GM19467 (cell line): ENCODE measurements at regions not wholly inside any gene's neighbourhood (a gene's known extent, or its start where the extent isn't known, plus 50 kb on each side); places are given as distances from the start of the nearest gene placed in this dataset.
"Not testable (repeated sequence)": the region's sequence is repeated elsewhere in the genome, so short reads cannot be mapped to it uniquely, and the experiment has no call there.

Experiments
- ATAC-seq: cut with Tn5 transposase; IDR thresholded peaks from one replicate; pipeline ENCODE4 v1.9.1; 2021; ENCODE audit warnings: mild to moderate bottlenecking, moderate library complexity; ENCODE audit not compliant: unreplicated experiment

GRCh38 chr11:23797624-23798419 lies 699.0 kb upstream of the LUZP2 start:
- ATAC-seq, result no peak

GRCh38 chr11:23834306-23834705 lies 662.5 kb upstream of the LUZP2 start:
- not testable (repeated sequence) for ATAC-seq

- ATAC-seq, result no peak
These were observed 659.9 kb upstream of the LUZP2 start for GRCh38 chr11:23836981-23837380.

- ATAC-seq, result no peak
These were observed 656.0 kb upstream of the LUZP2 start for GRCh38 chr11:23840872-23841271.

GRCh38 chr11:23846902-23847422 lies 649.9 kb upstream of the LUZP2 start:
- ATAC-seq, result no peak

- ATAC-seq, result no peak
These were observed 645.6 kb upstream of the LUZP2 start for GRCh38 chr11:23851216-23851615.

GRCh38 chr11:23856654-23857053 lies 640.2 kb upstream of the LUZP2 start:
- ATAC-seq, result no peak

- ATAC-seq, result no peak
These were observed 637.8 kb upstream of the LUZP2 start for GRCh38 chr11:23859087-23859486.

- ATAC-seq, result no peak
These were observed 635.2 kb upstream of the LUZP2 start for GRCh38 chr11:23861615-23862014.

GRCh38 chr11:23865341-23865975 lies 631.4 kb upstream of the LUZP2 start:
- ATAC-seq, result no peak

- no peak for ATAC-seq
These were observed 630.2 kb upstream of the LUZP2 start for GRCh38 chr11:23866641-23867040.

GRCh38 chr11:23869671-23870070 lies 627.2 kb upstream of the LUZP2 start:
- no peak for ATAC-seq

GRCh38 chr11:23873406-23873805 lies 623.4 kb upstream of the LUZP2 start:
- no peak for ATAC-seq

GRCh38 chr11:23875176-23875850 lies 621.5 kb upstream of the LUZP2 start:
- no peak for ATAC-seq

- ATAC-seq, result not testable (repeated sequence)
These were observed 613.3 kb upstream of the LUZP2 start for GRCh38 chr11:23883426-23884048.

GRCh38 chr11:23884341-23884740 lies 612.5 kb upstream of the LUZP2 start:
- ATAC-seq, result no peak

GRCh38 chr11:23885801-23886200 lies 611.1 kb upstream of the LUZP2 start:
- ATAC-seq, result no peak

GRCh38 chr11:23887122-23887521 lies 609.7 kb upstream of the LUZP2 start:
- ATAC-seq, result not testable (repeated sequence)

- no peak for ATAC-seq
These were observed 603.7 kb upstream of the LUZP2 start for GRCh38 chr11:23893126-23893525.

- ATAC-seq, result no peak
These were observed 599.2 kb upstream of the LUZP2 start for GRCh38 chr11:23897453-23898286.
